GM12864 (cell line): ENCODE measurements at regions not wholly inside any gene's neighbourhood (a gene's known extent, or its start where the extent isn't known, plus 50 kb on each side); places are given as distances from the start of the nearest gene placed in this dataset.

Source experiments
- DNase-seq: peaks from one replicate; pipeline ENCODE4 v3.0.0-alpha.2; 2011; ENCODE audit warnings: low read depth
- H3K4me3 ChIP-seq: 2 replicates; pipeline ENCODE4 v1.5.1; 2011; ENCODE audit warnings: mild to moderate bottlenecking, low read depth, low read length, control low read depth
- CTCF ChIP-seq: IDR thresholded peaks from 2 replicates; pipeline ENCODE4 v1.5.1; 2011; ENCODE audit warnings: low read depth, mild to moderate bottlenecking, moderate library complexity, low read length, control low read depth, inconsistent platforms; ENCODE audit errors: missing control alignments

GRCh38 chr16:65618931-65619330 lies 497.1 kb upstream of the CDH11 start:
- H3K4me3 ChIP-seq: no peak overlapping the region
- no peak for TF ChIP-seq CTCF
- DNase-seq: no peak

GRCh38 chr16:65618333-65618732 lies 496.5 kb upstream of the CDH11 start:
- no peak for TF ChIP-seq CTCF
- no peak for DNase-seq
- no peak overlapping the region for H3K4me3 ChIP-seq

GRCh38 chr16:65617421-65617820 lies 495.6 kb upstream of the CDH11 start:
- no peak for DNase-seq
- no peak overlapping the region for H3K4me3 ChIP-seq
- TF ChIP-seq CTCF: no peak

GRCh38 chr16:65608455-65608854 lies 486.6 kb upstream of the CDH11 start:
- no peak overlapping the region for H3K4me3 ChIP-seq
- DNase-seq: no peak
- no peak for TF ChIP-seq CTCF

- DNase-seq: no peak
- no peak for TF ChIP-seq CTCF
- H3K4me3 ChIP-seq: no peak overlapping the region
Measured at GRCh38 chr16:65604771-65605170, 482.9 kb upstream of the CDH11 start.

GRCh38 chr16:65601781-65602180 lies 479.9 kb upstream of the CDH11 start:
- no peak for TF ChIP-seq CTCF
- no peak overlapping the region for H3K4me3 ChIP-seq
- DNase-seq: no peak

- no peak overlapping the region for H3K4me3 ChIP-seq
- TF ChIP-seq CTCF: no peak
- no peak for DNase-seq
Measured at GRCh38 chr16:65600629-65601028, 478.8 kb upstream of the CDH11 start.
